HG03025 (cell line): ENCODE measurements at regions not wholly inside any gene's neighbourhood (a gene's known extent, or its start where the extent isn't known, plus 50 kb on each side); places are given as distances from the start of the nearest gene placed in this dataset.

Experiments used
- ATAC-seq: cut with Tn5 transposase; IDR thresholded peaks from one replicate; pipeline ENCODE4 v1.9.1; 2021; ENCODE audit warnings: mild to moderate bottlenecking, moderate library complexity; ENCODE audit not compliant: unreplicated experiment, low FRiP score

DNA sequence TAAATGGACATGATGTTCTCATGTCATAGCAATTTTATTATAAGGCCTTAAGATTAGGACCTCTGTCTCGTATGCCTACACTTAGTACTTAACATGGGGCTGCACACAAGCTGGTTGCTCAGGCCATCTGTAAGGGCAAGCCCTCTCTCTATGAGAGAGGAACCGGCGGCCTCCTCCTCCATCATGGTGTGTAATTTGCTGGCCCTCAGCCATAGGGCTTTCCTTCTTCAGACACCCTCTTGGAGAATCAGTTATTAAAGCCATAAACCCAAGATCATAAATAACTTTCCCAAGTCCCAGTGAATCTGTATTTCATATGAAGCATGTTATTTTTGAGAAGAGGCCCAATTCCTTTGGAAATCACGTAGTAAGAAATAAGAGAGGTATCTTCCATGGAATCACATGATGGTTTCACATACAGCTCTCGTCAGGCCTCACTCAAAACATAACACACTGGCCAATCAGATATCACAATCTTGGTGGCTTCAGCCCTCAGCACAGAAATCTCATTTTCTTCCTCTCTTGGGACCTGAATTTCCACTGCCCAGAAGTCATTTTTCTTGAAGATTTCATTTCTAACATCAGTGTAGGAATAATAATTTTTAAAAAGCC, 92.6 kb downstream of the RDH14 start:
- no peak for ATAC-seq

DNA sequence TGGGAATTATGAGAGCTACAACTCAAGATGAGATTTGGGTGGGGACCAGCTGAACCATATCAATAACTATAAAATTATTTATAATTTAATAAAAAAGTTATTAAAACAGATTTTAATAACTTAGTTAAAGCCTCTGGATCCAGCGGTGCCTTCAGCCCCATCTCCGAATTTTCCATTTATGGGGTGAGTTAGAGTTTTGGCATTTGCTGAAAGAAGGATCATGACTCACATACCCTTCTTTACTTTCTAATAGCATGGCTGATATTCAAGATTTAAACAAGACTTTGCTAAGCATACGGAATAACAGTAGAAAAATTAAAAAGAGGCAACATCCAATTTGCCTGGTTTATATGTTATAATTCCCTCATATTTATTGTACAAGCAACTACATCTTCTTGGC, 94.5 kb downstream of the RDH14 start:
- no peak for ATAC-seq

- no peak for ATAC-seq
Measured at GRCh38 chr2:18464913-18465312, 95.5 kb downstream of the RDH14 start.

DNA sequence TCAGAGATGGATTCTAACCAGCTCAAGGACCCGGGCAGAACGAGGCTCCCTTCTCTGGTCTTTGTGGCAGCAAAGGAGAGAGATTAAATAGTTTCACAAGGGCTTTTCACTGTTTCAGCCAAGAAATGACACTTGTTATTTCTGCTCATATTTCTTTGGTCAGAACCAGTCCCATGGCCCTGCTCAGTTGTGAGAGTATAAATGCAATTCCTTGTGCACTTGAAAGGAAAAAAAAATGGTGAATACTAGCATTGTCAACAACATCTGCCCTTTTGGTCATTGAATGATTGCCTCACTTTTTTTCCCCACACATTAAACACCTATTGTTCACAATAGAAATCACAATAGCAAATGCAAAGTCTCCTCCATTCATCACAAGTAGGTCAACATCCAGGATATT, 104.4 kb downstream of the RDH14 start:
- no peak for ATAC-seq

DNA sequence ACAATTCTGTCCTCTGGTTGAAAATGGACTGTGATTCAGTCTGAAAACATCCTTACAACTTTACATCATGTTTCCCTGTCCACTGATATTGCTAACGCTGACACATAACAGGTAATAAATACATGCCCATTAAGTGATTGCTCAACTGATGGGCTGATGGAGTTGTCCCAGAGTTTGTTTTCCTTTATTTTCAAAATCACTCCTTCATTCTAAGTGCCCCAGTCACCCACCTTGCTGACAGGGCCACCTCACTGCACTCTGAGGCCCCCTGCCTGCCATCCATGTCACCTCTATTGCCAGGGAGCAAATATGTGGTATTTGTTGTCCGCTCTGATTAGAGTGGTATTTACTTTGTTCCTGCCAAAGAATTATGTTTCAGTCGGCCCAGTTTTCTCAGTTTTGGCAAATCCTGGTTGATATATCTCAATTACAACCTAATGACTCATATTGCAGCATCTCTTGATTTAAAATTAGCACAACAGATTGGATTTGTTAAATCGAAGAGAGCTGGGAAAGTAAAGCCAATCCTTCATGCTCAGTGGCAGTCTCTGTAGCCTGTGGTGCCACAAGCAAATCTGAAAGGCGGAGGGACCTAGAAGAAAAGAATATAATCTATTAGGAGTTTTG, 105.1 kb downstream of the RDH14 start:
- ATAC-seq = no peak

- ATAC-seq = no peak
Measured at GRCh38 chr2:18454692-18455235, 105.7 kb downstream of the RDH14 start.

- no peak for ATAC-seq
Measured at GRCh38 chr2:18446715-18447114, 113.7 kb downstream of the RDH14 start.

- ATAC-seq = no peak
Measured at GRCh38 chr2:18445433-18446320, 114.8 kb downstream of the RDH14 start.

- no peak for ATAC-seq
Measured at GRCh38 chr2:18444806-18445205, 115.6 kb downstream of the RDH14 start.

- no peak for ATAC-seq
Measured at GRCh38 chr2:18441583-18441982, 118.9 kb downstream of the RDH14 start.

- no peak for ATAC-seq
Measured at GRCh38 chr2:18440777-18441176, 119.7 kb downstream of the RDH14 start.

- ATAC-seq = no peak
Measured at GRCh38 chr2:18440141-18440661, 120.3 kb downstream of the RDH14 start.

- ATAC-seq = no peak
Measured at GRCh38 chr2:18439716-18440115, 120.7 kb downstream of the RDH14 start.

GRCh38 chr2:18437909-18438308, 122.5 kb downstream of the RDH14 start:
- no peak for ATAC-seq

- no peak for ATAC-seq
Measured at GRCh38 chr2:18436503-18437005, 123.9 kb downstream of the RDH14 start.

- no peak for ATAC-seq
Measured at GRCh38 chr2:18435426-18436037, 124.9 kb downstream of the RDH14 start.

- ATAC-seq = no peak
Measured at GRCh38 chr2:18433872-18434271, 126.6 kb downstream of the RDH14 start.

- ATAC-seq = no peak
Measured at GRCh38 chr2:18432999-18433398, 127.5 kb downstream of the RDH14 start.

GRCh38 chr2:18430996-18431748, 129.3 kb downstream of the RDH14 start:
- no peak for ATAC-seq

- ATAC-seq = no peak
Measured at GRCh38 chr2:18428516-18428915, 131.9 kb downstream of the RDH14 start.
